ENCODE measurements at regions not wholly inside any gene's neighbourhood (a gene's known extent, or its start where the extent isn't known, plus 50 kb on each side); places are given as distances from the start of the nearest gene placed in this dataset.

DNA sequence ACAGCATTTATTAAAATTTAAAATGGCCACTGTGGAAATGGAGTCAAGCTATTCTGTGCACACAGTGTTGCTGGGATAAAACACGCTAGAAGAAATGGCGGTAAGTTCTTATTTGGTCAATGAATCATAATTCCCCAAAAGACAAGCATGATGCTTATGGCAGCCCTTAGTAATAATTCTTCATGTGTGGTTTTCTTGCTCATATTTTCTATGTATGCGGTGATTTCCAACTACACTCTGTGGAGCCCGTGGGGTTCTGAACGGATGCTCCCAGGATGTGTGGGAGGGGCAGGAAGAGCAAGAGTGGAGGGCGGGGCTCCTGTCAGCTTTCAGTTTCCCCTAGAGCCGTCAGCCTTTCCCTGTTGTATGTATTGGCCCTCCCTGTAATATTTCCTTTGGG is 91.7 kb upstream of the RMDN2 start:
- in situ Hi-C loops (cut with MboI; ENCODE audit: low sequenced_read_pairs): loop anchor here (5.0 to 10.0 kb wide), 2 partner anchors 289 to 421 kb away; no protein-coding TSS in a partner anchor

GRCh38 chr2:37836270-37836669 is 88.8 kb upstream of the RMDN2 start:
- in situ Hi-C loops (cut with MboI; ENCODE audit: low sequenced_read_pairs): loop anchor here (10.0 kb wide), 1 partner anchor 291 kb away; no protein-coding TSS in a partner anchor

DNA sequence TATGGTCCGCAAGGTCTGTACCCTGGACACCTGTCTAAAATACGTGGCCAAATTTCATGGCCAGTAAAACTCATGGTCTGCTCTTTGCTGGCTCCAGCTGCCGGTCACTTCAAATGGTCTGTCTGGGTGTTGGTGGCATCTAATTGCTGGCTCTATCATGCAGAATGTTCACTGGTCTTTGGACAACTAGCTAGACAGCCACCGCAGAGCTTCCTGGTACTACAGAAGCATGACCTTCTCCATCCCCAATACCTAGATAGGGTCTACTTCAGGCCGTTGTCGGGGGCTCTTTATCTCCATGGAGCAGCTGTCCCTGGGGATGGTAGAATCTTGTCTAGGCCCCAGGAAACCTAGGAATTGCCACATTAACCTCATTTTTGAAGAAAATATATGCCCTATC is 88.4 kb upstream of the RMDN2 start:
- in situ Hi-C loops (cut with MboI; ENCODE audit: low sequenced_read_pairs): loop anchor here (10.0 kb wide), 1 partner anchor 292 kb away; no protein-coding TSS in a partner anchor

DNA sequence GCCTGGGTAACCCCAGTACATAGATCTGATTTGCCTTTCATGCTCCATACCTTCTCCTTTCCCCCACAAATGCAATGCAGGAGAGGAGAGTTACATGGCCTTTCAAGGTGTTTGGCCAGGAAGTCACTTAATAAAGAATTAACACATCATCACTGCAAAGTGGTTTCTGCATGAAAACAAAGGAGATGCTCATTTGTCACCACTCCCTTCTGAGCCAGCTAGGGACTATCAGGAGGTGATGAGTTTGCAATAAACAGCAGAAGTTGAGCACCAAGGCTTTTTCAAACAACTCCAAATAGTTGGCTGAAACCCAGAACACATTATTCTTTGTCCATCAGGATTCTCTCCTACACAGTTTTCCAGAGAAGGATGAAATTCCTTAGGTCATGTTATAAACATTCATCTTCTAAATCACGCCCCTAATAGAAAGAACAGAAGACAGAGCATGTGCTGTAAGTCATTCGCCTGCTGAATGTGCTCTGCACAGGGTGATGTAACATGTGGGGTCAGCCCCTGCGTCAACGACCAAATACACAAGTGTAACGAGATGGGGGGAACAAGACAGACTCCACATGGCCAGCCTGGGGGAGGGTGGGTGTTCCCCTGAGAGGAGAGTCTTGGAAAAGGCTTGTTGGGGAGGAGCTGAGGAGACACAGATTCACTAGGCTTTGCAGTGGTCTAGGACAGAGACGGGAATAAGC is 87.3 kb upstream of the RMDN2 start:
- in situ Hi-C loops (cut with MboI; ENCODE audit: low sequenced_read_pairs): loop anchor here (10.0 kb wide), 1 partner anchor 293 kb away; no protein-coding TSS in a partner anchor

DNA sequence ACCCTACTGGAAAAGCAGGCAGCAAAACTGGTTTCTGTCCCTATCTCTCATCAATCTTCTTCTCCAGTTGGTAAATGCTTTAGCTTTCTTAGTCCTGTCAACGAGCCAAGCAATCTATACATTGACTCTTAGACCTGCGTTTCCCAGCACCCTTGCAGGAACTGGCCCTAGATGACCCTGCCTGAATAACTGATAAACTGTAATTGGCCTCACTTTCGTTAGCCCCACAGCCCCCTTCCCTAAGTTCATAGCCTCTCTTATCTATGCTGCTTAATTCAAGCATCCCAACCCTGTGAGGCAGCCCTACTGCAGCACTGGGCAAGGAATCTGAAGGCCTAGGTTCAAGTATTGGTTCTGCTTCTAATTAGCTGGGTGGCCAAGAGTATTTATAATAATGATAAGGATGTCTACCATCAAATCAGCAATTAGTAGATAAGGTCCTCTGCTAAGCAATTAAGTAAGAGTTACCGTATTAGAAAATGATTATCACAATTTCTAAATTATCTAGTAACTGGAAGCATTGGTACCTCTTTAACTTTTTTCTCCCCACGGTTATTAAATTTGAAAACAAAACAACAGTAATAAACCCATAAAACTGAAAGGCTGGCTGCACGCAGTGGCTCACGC is 86.4 kb upstream of the RMDN2 start:
- in situ Hi-C loops (cut with MboI; ENCODE audit: low sequenced_read_pairs): loop anchor here (10.0 kb wide), 1 partner anchor 294 kb away; no protein-coding TSS in a partner anchor

GRCh38 chr2:37839991-37840390 is 85.1 kb upstream of the RMDN2 start:
- in situ Hi-C loops (cut with MboI; ENCODE audit: low sequenced_read_pairs): loop anchor here (10.0 kb wide), 1 partner anchor 295 kb away; no protein-coding TSS in a partner anchor

DNA sequence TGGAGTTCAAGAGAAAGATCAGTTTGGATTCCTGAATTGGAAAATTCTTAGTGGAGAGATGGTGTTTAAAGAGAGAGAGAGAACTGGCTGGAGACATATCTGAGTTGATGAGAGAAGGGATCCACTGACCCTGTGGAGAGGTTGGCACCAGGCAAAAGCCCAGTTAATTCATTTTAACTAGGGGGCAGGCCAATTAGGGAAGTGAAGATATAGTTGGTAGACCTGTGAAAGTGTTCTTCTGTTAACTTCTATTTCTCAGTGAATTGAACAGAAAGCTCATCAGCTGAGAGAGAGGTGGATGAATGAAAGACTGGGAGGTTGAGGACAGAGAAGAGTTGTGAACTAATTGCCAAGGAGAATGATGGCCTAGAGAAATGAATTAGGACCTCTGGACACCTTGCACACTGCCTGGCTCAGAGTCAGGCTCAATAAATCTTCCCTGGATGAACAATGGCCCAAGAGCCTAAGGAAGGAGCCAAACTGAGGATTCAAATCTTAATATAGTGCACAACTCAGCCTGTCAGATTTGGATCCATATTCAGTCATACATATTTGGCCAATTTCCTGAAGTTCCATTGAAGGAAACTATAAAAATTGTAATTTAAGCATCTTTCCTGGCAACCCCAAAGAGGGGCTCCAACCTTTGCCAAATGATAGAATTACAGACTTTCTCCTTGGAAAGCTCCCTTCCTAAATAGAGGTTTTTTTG is 82.2 kb upstream of the RMDN2 start:
- in situ Hi-C loops (cut with MboI; ENCODE audit: low sequenced_read_pairs): no loop called here

DNA sequence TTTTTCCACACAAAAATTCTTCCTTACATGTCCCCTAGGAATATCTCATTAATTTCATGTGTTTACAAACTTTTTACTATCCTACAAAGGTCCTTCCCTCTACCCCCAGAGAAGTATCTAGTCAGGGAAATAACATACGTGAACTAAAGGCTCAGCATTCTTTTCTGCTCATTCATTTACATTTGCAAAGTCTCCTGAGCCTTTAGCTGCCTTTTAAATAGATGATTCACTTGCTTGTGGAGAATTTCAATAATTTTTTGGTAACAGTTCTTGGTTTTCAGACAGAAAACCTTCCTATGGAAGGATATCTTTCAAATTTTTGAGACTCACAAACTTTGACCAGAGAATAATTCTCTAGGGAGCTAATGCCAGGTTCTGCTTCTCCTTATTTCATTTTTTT is 81.5 kb upstream of the RMDN2 start:
- in situ Hi-C loops (cut with MboI; ENCODE audit: low sequenced_read_pairs): no loop called here

DNA sequence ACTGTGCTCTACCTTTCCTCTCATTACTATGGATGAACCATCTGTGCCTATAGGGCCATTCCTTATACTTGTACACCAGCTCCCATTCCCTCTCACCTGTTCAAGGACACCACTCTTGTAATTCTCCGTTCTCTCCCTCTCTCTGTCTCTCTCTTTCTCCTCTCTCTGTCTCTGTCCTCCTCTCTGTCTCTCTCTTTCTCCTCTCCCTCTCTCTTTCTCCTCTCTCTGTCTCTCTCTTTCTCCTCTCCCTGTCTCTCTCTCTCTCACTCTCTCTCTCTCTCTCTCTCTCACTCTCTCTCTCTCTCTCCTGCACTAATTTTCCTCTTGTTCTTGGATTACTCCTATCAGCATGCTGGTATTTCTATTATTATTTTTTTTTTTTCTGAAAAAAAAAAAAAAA is 78.9 kb upstream of the RMDN2 start:
- in situ Hi-C loops (cut with MboI; ENCODE audit: low sequenced_read_pairs): no loop called here

DNA sequence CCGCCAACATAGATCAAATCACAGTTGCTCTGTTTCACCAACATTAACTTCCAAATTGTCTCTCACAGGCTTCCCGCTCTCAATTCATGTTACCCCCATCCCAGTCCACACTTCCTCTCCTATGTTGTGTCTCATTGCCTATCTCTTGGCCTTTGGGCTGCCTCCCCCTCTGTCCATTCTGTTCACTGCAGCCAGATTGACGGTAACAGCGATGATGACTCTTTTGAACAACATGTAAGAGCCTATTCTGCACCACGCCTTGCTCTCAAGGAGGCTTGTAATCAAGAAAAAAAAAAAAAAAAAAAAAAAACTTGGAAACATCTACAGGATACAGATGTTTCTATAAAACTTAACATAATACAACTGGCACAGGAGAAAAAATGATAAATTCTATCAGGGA is 77.3 kb upstream of the RMDN2 start:
- in situ Hi-C loops (cut with MboI; ENCODE audit: low sequenced_read_pairs): no loop called here

DNA sequence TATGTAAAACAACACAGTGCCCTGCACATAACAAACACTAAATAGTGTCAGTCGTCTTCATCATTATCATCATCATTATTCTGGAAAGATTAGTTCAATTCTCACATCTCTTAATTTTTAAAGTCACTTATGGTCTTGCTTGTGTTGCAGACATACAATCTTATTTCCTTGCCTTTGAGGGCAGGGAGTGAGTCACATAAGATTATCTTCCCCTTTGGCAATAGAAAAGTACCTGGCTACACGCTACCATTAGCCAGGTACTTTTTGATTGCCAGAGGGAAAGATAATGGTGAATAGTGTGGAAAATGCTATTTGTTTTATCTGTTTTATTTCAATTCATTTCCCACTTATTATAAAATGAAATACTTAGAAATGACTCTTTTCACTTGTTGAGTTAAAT is 76.6 kb upstream of the RMDN2 start:
- in situ Hi-C loops (cut with MboI; ENCODE audit: low sequenced_read_pairs): no loop called here

GRCh38 chr2:37849911-37850310 is 75.2 kb upstream of the RMDN2 start:
- in situ Hi-C loops (cut with MboI; ENCODE audit: low sequenced_read_pairs): no loop called here

- in situ Hi-C loops (cut with MboI; ENCODE audit: low sequenced_read_pairs): no loop called here
Observed at GRCh38 chr2:37851428-37851827, 73.7 kb upstream of the RMDN2 start.

- in situ Hi-C loops (cut with MboI; ENCODE audit: low sequenced_read_pairs): no loop called here
Observed at GRCh38 chr2:37851828-37852584, 73.1 kb upstream of the RMDN2 start.

GRCh38 chr2:37852585-37853014 is 72.5 kb upstream of the RMDN2 start:
- in situ Hi-C loops (cut with MboI; ENCODE audit: low sequenced_read_pairs): no loop called here

DNA sequence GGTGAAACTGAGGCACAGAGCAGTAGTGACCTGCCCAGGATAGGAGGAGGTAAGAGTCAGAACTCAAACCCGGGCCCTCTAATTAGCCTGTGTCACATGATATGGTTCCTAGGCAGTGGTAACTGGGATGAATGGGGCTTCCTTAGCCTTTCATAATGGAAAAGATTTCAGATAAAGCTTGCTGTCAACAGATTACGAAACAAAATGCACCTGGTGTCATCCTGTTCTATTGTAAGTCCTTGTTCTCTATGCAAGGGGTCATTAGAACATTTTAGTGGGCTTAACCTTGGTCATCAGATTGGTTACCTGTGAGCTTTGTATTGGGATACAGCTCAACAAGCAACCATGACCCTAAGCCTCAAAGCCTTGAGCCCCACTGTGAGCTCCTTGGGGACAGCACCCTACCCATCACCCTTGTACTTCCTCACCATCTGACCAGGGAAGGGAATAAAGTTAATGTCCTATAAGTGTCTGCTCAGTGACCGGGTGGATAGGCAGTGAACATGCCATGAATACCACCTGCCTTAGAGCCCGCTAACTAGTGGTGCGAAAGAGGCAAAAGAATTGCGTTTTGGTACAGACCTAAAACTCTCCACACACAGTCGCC is 70.3 kb upstream of the RMDN2 start:
- in situ Hi-C loops (cut with MboI; ENCODE audit: low sequenced_read_pairs): no loop called here

DNA sequence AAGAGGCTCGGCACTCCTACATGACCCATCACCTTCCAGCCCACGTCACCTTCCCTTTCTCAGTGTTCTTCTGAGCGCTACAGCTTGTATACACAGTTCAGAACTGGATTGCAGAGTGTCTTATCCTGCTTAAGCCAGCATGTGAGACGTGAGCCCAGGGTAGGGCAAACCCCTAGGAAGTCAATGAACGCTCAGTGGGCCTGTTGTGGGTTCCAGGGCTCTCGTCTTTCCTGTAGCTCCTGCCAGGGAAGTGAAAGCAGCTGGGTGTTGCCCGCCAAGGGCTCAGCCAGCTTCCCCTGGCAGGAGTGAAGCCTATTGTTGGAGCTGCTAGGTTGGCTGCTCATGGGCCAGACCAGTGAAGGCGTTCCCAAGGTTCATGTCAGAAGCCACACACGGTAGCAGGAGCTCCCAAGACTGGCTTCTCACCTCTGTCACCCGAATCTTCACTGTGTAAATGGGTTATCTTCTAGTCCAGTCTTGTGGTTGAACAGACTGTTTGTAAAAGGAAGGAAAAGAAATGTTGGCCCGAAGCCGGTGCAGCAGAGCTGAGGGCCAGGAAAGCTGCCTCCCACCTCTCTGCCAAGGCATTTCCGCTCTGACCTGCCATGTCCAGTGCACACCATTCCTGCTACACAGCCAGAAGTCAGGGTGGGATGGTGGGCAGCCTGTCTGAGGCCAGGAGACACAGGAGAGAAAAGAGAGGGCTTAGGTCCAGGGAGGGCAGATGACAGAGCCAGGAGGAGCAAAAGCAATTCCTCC is 69.6 kb upstream of the RMDN2 start:
- in situ Hi-C loops (cut with MboI; ENCODE audit: low sequenced_read_pairs): no loop called here

GRCh38 chr2:37856101-37856751 is 68.9 kb upstream of the RMDN2 start:
- in situ Hi-C loops (cut with MboI; ENCODE audit: low sequenced_read_pairs): no loop called here

All from HL-60/S4 (cell line).